Stimulated activated CD4-positive, alpha-beta T cell treated with anti-CD3 and anti-CD28 coated beads, Interleukin-2, amount 100 ng/mL, for 48 hours (primary cell): ENCODE measurements at regions not wholly inside any gene's neighbourhood (a gene's known extent, or its start where the extent isn't known, plus 50 kb on each side); places are given as distances from the start of the nearest gene placed in this dataset.

Source experiments
- DNase-seq, 2 donors: peaks; one replicate each; pipeline ENCODE4 v3.0.0-alpha.2; 2020

- no peak for DNase-seq
These were observed 1165.4 kb downstream of the XPNPEP1 start for GRCh38 chr10:108757946-108758345.

GRCh38 chr10:108755646-108756045 lies 1167.7 kb downstream of the XPNPEP1 start:
- no peak for DNase-seq

GRCh38 chr10:108753326-108753725 lies 1170.0 kb downstream of the XPNPEP1 start:
- no peak for DNase-seq

- no peak for DNase-seq
These were observed 1174.3 kb downstream of the XPNPEP1 start for GRCh38 chr10:108749042-108749441.

GRCh38 chr10:108736111-108736510 lies 1187.2 kb downstream of the XPNPEP1 start:
- no peak for DNase-seq

- no peak for DNase-seq
These were observed 1187.9 kb downstream of the XPNPEP1 start for GRCh38 chr10:108735380-108735779.

- DNase-seq, result no peak
These were observed 1201.4 kb downstream of the XPNPEP1 start for GRCh38 chr10:108721874-108722273.

GRCh38 chr10:108716352-108716751 lies 1207.0 kb downstream of the XPNPEP1 start:
- DNase-seq, result no peak

- no peak for DNase-seq
These were observed 1213.2 kb downstream of the XPNPEP1 start for GRCh38 chr10:108709927-108710722.

GRCh38 chr10:108708363-108708762 lies 1214.9 kb downstream of the XPNPEP1 start:
- DNase-seq, result no peak

GRCh38 chr10:108696792-108697477 lies 1226.4 kb downstream of the XPNPEP1 start:
- DNase-seq, result no peak

GRCh38 chr10:108691126-108691525 lies 1232.2 kb downstream of the XPNPEP1 start:
- DNase-seq, result no peak

GRCh38 chr10:108690530-108690929 lies 1232.8 kb downstream of the XPNPEP1 start:
- DNase-seq, result no peak

- no peak for DNase-seq
These were observed 1233.4 kb downstream of the XPNPEP1 start for GRCh38 chr10:108689891-108690290.

- no peak for DNase-seq
These were observed 1235.0 kb downstream of the XPNPEP1 start for GRCh38 chr10:108688314-108688713.

- DNase-seq, result no peak
These were observed 1237.3 kb downstream of the XPNPEP1 start for GRCh38 chr10:108685863-108686531.

- no peak for DNase-seq
These were observed 1238.9 kb downstream of the XPNPEP1 start for GRCh38 chr10:108684431-108684830.

GRCh38 chr10:108673741-108674140 lies 1249.6 kb downstream of the XPNPEP1 start:
- no peak for DNase-seq

GRCh38 chr10:108663587-108663986 lies 1259.7 kb downstream of the XPNPEP1 start:
- no peak for DNase-seq

- DNase-seq, result no peak
These were observed 1260.3 kb downstream of the XPNPEP1 start for GRCh38 chr10:108662975-108663374.

GRCh38 chr10:108655057-108655456 lies 1268.3 kb downstream of the XPNPEP1 start:
- DNase-seq, result no peak

- no peak for DNase-seq
These were observed 1269.8 kb downstream of the XPNPEP1 start for GRCh38 chr10:108653531-108653930.

GRCh38 chr10:108639010-108639409 lies 1284.3 kb downstream of the XPNPEP1 start:
- DNase-seq, result no peak

- no peak for DNase-seq
These were observed 1285.1 kb downstream of the XPNPEP1 start for GRCh38 chr10:108638225-108638624.
